IPS-18a (cell line): ENCODE measurements at regions not wholly inside any gene's neighbourhood (a gene's known extent, or its start where the extent isn't known, plus 50 kb on each side); places are given as distances from the start of the nearest gene placed in this dataset.

ENCODE experiments used
- H3K27ac ChIP-seq: one replicate; pipeline ENCODE4 v1.5.1; 2013; ENCODE audit warnings: low read length
- H3K27me3 ChIP-seq: one replicate; pipeline ENCODE4 v1.6.1; 2013; ENCODE audit warnings: mild to moderate bottlenecking, low read length; ENCODE audit not compliant: control insufficient read depth, insufficient read depth
- H3K36me3 ChIP-seq: one replicate; pipeline ENCODE4 v1.6.1; 2013; ENCODE audit warnings: low read depth, low read length; ENCODE audit not compliant: control insufficient read depth
- H3K4me1 ChIP-seq: one replicate; pipeline ENCODE4 v1.6.1; 2013; ENCODE audit warnings: low read depth, low read length; ENCODE audit not compliant: control insufficient read depth
- H3K4me3 ChIP-seq: one replicate; pipeline ENCODE4 v1.5.1; 2013; ENCODE audit warnings: low read length
- H3K9ac ChIP-seq: one replicate; pipeline ENCODE4 v1.6.1; 2013; ENCODE audit warnings: mild to moderate bottlenecking, low read length, moderate library complexity
- H3K9me3 ChIP-seq: one replicate; pipeline ENCODE4 v1.6.1; 2013; ENCODE audit warnings: low read depth, low read length; ENCODE audit not compliant: control insufficient read depth

GRCh38 chr13:80664950-80665349 lies 324.0 kb upstream of the SPRY2 start:
- Histone ChIP-seq H3K9me3 (no peaks in the 10 kb centered on the region), H3K4me1 (peaks cover 6% of the 10 kb centered on the region), H3K27ac (no peak overlapping the region), H3K9ac (no peak overlapping the region), H3K27me3 (no peaks in the 10 kb centered on the region), H3K36me3 (no peaks in the 10 kb centered on the region), H3K4me3 (no peak overlapping the region)

- H3K27ac ChIP-seq, result no peak overlapping the region
- H3K4me1 ChIP-seq, result peaks cover 6% of the 10 kb centered on the region
- no peak overlapping the region for H3K9ac ChIP-seq
- H3K4me3 ChIP-seq, result no peak overlapping the region
- no peaks in the 10 kb centered on the region for H3K36me3 ChIP-seq
- no peaks in the 10 kb centered on the region for H3K9me3 ChIP-seq
- H3K27me3 ChIP-seq, result no peaks in the 10 kb centered on the region
Measured at GRCh38 chr13:80663788-80664187, 322.9 kb upstream of the SPRY2 start.

- no peaks in the 10 kb centered on the region for H3K27me3 ChIP-seq
- H3K9me3 ChIP-seq, result no peaks in the 10 kb centered on the region
- no peak overlapping the region for H3K27ac ChIP-seq
- H3K36me3 ChIP-seq, result no peaks in the 10 kb centered on the region
- no peak overlapping the region for H3K9ac ChIP-seq
- H3K4me1 ChIP-seq, result no peaks in the 10 kb centered on the region
- no peak overlapping the region for H3K4me3 ChIP-seq
Measured at GRCh38 chr13:80658705-80659104, 317.8 kb upstream of the SPRY2 start.

- H3K9me3 ChIP-seq, result no peaks in the 10 kb centered on the region
- H3K36me3 ChIP-seq, result no peaks in the 10 kb centered on the region
- no peak overlapping the region for H3K9ac ChIP-seq
- H3K27ac ChIP-seq, result no peak overlapping the region
- H3K4me3 ChIP-seq, result no peak overlapping the region
- no peaks in the 10 kb centered on the region for H3K27me3 ChIP-seq
- no peaks in the 10 kb centered on the region for H3K4me1 ChIP-seq
Measured at GRCh38 chr13:80656512-80656904, 315.6 kb upstream of the SPRY2 start.

- Histone ChIP-seq H3K4me3 (no peak overlapping the region), H3K4me1 (no peaks in the 10 kb centered on the region), H3K27ac (no peak overlapping the region), H3K27me3 (no peaks in the 10 kb centered on the region), H3K9me3 (no peaks in the 10 kb centered on the region), H3K36me3 (no peaks in the 10 kb centered on the region), H3K9ac (no peak overlapping the region)
Measured at GRCh38 chr13:80655778-80656511, 315.0 kb upstream of the SPRY2 start.

- no peak overlapping the region for H3K9ac ChIP-seq
- H3K4me1 ChIP-seq, result no peaks in the 10 kb centered on the region
- H3K27ac ChIP-seq, result no peak overlapping the region
- no peaks in the 10 kb centered on the region for H3K36me3 ChIP-seq
- H3K4me3 ChIP-seq, result no peak overlapping the region
- H3K27me3 ChIP-seq, result no peaks in the 10 kb centered on the region
- no peaks in the 10 kb centered on the region for H3K9me3 ChIP-seq
Measured at GRCh38 chr13:80654638-80655249, 313.8 kb upstream of the SPRY2 start.

GRCh38 chr13:80649274-80649673 lies 308.3 kb upstream of the SPRY2 start:
- H3K4me3 ChIP-seq, result no peak overlapping the region

GRCh38 chr13:80642641-80643040 lies 301.7 kb upstream of the SPRY2 start:
- no peaks in the 10 kb centered on the region for H3K4me1 ChIP-seq
- H3K27ac ChIP-seq, result no peak overlapping the region
- no peaks in the 10 kb centered on the region for H3K9me3 ChIP-seq
- no peak overlapping the region for H3K4me3 ChIP-seq
- no peak overlapping the region for H3K9ac ChIP-seq
- H3K36me3 ChIP-seq, result no peaks in the 10 kb centered on the region
- H3K27me3 ChIP-seq, result no peaks in the 10 kb centered on the region

More at GRCh38 chr13:80649274-80649673, 308.3 kb upstream of the SPRY2 start:
- Histone ChIP-seq H3K9ac (no peak overlapping the region), H3K4me1 (no peaks in the 10 kb centered on the region), H3K27ac (no peak overlapping the region), H3K36me3 (no peaks in the 10 kb centered on the region), H3K9me3 (no peaks in the 10 kb centered on the region), H3K27me3 (no peaks in the 10 kb centered on the region)

- H3K4me1 ChIP-seq, result peaks cover 5% of the 10 kb centered on the region
- no peak overlapping the region for H3K27ac ChIP-seq
- no peaks in the 10 kb centered on the region for H3K36me3 ChIP-seq
- H3K27me3 ChIP-seq, result no peaks in the 10 kb centered on the region
- H3K9ac ChIP-seq, result no peak overlapping the region
- H3K9me3 ChIP-seq, result no peaks in the 10 kb centered on the region
- H3K4me3 ChIP-seq, result no peak overlapping the region
Measured at GRCh38 chr13:80633251-80633650, 292.3 kb upstream of the SPRY2 start.

- Histone ChIP-seq H3K9me3 (no peaks in the 10 kb centered on the region), H3K27me3 (no peaks in the 10 kb centered on the region), H3K27ac (no peak overlapping the region), H3K4me3 (no peak overlapping the region), H3K9ac (no peak overlapping the region), H3K36me3 (no peaks in the 10 kb centered on the region), H3K4me1 (peaks cover 5% of the 10 kb centered on the region)
Measured at GRCh38 chr13:80630685-80631121, 289.8 kb upstream of the SPRY2 start.

- Histone ChIP-seq H3K4me3 (no peak overlapping the region), H3K9ac (no peak overlapping the region), H3K36me3 (no peaks in the 10 kb centered on the region), H3K9me3 (no peaks in the 10 kb centered on the region), H3K4me1 (no peaks in the 10 kb centered on the region), H3K27me3 (no peaks in the 10 kb centered on the region), H3K27ac (no peak overlapping the region)
Measured at GRCh38 chr13:80618781-80619180, 277.9 kb upstream of the SPRY2 start.

- Histone ChIP-seq H3K36me3 (no peaks in the 10 kb centered on the region), H3K9me3 (no peaks in the 10 kb centered on the region), H3K4me1 (peaks cover 7% of the 10 kb centered on the region), H3K4me3 (no peak overlapping the region), H3K27ac (no peak overlapping the region), H3K9ac (no peak overlapping the region), H3K27me3 (no peaks in the 10 kb centered on the region)
Measured at GRCh38 chr13:80612804-80613203, 271.9 kb upstream of the SPRY2 start.
